ENCODE measurements at regions not wholly inside any gene's neighbourhood (a gene's known extent, or its start where the extent isn't known, plus 50 kb on each side); places are given as distances from the start of the nearest gene placed in this dataset.
"Not testable (repeated sequence)": the region's sequence is repeated elsewhere in the genome, so short reads cannot be mapped to it uniquely, and the experiment has no call there.

DNA sequence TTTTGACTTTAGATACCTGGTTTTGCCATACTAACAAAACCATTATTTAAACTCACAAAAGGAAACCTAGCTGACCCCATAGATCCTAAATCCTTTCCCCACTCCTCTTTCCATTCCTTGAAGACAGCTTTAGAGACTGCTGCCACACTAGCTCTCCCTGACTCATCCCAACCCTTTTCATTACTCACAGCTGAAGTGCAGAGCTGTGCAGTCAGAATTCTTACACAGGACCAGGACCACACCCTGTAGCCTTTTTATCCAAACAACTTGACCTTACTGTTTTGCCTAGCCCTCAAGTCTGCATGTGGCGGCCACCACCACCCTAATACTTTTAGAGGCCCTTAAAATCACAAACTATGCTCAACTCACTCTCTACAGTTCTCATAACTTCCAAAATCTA, 325.1 kb upstream of the KCNMB2 start:
- TF ChIP-seq, protein P1, sequence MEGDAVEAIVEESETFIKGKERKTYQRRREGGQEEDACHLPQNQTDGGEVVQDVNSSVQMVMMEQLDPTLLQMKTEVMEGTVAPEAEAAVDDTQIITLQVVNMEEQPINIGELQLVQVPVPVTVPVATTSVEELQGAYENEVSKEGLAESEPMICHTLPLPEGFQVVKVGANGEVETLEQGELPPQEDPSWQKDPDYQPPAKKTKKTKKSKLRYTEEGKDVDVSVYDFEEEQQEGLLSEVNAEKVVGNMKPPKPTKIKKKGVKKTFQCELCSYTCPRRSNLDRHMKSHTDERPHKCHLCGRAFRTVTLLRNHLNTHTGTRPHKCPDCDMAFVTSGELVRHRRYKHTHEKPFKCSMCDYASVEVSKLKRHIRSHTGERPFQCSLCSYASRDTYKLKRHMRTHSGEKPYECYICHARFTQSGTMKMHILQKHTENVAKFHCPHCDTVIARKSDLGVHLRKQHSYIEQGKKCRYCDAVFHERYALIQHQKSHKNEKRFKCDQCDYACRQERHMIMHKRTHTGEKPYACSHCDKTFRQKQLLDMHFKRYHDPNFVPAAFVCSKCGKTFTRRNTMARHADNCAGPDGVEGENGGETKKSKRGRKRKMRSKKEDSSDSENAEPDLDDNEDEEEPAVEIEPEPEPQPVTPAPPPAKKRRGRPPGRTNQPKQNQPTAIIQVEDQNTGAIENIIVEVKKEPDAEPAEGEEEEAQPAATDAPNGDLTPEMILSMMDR (IDR thresholded peaks at IDR 0.05; ENCODE audit: low read length) = not testable (repeated sequence)
- TF ChIP-seq EZH2 (optimal IDR thresholded peaks at IDR 0.05; ENCODE audit: low read depth, low read length) = not testable (repeated sequence)

All from MM.1S (cell line).